ENCODE measurements at regions not wholly inside any gene's neighbourhood (a gene's known extent, or its start where the extent isn't known, plus 50 kb on each side); places are given as distances from the start of the nearest gene placed in this dataset.

DNA sequence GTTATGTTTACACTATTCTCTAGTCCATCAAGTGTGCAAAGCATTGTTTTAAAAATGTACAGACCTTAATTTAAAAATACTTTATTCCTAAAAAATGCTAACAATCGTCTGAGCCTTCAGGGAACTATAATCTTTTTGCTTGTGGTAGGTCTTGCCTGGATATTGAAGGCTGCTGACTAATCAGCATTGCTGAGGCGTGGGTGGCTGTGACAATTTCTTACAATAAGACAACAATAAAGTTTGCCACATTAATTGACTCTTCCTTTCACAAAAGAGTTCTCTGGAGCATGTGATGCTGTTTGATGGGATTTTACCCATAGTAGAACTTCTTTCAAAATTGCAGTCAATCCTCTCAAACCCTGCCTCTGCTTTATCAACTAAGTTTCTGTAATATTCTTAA, 384.0 kb upstream of the TGFBR2 start:
- no peak for DNase-seq (ENCODE audit: low spot score)

DNA sequence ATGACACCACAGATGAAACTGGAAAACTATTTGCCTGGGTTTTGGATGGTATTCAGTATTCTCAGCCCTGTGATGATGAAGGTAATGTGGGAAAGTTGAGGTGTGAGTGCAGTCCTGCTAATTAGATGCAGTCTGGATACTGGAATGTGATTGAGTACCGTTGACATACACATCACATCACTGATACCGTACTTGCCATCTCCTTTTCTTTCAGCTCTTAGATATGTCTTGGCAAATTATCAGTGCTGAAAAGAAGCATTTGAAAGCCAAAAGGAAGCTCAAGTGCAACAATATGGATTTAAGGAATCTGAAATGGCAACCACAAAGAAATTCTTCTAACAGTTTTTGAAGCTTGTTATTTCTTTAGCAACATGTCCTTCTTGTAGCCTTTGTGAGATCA, 381.4 kb upstream of the TGFBR2 start:
- DNase-seq (ENCODE audit: low spot score) = no peak

DNA sequence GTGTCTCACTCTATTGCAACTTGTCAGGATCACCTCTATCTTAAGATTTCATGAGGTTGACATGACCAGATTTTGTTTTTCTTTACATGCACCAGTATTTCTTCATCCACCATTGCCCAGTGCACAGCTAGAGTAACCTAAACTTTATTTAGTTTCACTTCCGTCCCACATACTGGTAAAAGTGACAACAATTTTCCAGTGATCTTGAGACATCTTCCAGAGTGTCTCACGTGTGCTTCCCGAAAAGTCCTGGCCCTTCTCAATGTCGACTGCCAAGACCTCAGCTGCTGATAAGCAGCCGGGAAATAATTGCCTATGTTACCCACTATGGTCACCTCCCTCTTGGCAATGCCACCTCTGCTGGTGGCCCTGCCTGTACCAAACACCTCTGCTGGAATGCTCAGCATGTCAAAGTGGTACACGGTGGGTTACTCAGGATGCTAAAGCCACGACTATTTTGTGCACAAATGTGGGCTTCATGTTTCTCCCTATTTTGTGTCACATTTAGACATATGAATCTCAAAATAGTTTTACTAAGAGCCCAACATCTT, 379.7 kb upstream of the TGFBR2 start:
- DNase-seq (ENCODE audit: low spot score) = no peak

DNA sequence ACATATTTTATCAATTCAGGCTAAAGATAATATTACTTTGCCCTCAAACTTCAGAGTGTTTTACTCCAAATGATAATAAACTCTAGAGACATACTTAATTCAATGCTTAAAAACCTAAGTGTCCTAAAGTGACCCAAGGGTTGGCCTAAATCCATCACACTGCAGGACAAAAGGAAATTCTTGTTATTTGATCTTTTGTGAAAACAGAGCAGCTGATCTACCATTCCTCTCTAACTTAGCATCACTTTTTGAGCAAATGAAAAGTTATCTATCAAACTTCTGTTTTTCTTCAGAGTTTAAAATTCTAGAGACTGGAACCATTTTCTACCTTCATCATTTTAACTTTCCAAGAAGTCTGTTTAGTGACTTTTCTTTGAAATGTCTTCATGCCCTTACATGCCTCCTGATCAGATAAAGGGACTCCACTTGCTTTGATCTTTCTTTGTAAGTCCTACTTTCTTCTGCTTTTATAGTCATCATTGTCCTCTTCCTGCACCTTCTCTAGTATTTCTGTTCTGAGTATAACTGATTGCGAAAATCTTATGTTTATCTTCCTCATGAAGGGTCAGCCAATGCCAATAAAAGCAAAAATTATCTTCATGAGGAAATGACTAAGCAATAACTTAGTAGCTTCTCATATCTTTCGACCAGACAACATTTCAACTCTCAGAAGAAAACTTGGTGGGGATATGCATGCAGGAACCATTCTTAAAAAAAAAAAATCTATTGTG, 378.7 kb upstream of the TGFBR2 start:
- DNase-seq (ENCODE audit: low spot score) = peak; percentile 74

DNA sequence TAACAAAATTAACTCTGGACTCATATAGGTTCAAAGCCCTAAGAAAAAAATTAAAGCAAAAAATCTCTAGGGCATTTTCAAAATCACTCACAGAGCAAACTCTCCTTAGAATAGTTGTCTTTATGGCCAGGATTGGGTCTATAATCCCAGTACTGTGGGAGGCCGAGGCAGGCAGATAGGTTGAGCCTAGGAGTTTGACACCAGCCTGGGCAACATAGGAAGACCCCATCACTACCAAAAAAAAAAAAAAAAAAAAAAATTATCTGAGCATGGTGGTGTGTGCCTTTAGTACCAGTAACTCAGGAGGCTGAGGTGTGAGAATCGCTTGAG, 378.1 kb upstream of the TGFBR2 start:
- DNase-seq (ENCODE audit: low spot score) = no peak

DNA sequence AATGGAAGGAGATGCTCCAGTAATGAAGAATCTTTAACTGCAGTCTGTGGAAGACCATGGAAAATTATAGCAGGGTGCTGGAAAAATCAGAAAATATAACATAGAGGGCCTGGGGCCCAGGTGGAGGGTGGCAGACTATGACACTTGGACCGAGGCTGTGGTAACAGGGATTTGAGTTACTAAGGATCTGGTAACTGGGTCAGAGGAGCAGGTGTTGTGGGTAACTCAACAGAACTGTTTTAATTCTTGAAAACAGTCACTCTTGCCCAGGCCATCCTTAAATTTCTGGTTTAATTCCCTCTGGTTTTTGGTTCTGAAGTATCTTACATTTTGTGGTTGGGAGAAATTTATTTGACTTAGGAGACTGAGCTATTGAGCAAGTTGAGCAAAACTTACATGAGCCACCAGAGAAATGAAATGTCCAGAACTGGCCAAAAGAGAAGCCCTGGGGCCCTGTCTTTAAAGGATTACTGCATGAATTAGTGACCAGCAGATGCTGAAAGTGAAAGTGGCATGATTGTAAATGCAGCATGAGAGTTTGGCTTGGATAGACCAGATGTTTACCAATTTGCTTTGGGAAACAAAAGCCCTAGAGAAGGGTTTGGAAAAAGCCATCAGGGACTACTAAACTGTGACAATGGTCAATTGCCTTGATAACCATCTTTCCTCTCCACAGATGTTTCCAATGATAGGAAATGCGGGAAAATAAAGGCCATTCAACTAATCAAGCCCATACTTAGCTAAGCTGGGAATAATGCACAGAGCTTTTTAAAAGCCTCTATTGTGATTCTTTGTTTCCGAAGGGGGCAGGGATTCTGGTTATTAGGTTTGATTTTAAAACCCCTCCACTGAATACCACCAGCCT, 374.9 kb upstream of the TGFBR2 start:
- peak; percentile 48 for DNase-seq (ENCODE audit: low spot score)

DNA sequence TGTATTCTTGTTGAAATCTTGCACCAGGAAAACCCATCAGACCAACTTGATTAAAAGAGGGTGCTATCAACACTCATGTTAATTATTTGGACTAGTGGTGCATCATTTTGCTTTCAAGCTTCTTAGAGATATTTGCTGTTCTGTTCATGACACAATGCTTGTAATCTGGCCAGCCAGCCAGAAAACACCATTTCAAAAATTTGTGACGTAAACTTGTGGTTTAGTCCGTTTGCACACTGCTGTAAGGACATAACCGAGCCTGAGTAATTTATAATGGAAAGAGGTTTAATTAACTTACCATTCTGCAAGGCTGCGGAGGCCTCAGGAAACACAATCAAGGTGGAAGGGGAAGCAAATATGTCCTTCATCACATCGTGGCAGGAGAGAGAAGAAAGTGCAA, 374.3 kb upstream of the TGFBR2 start:
- DNase-seq (ENCODE audit: low spot score) = peak; percentile 24

DNA sequence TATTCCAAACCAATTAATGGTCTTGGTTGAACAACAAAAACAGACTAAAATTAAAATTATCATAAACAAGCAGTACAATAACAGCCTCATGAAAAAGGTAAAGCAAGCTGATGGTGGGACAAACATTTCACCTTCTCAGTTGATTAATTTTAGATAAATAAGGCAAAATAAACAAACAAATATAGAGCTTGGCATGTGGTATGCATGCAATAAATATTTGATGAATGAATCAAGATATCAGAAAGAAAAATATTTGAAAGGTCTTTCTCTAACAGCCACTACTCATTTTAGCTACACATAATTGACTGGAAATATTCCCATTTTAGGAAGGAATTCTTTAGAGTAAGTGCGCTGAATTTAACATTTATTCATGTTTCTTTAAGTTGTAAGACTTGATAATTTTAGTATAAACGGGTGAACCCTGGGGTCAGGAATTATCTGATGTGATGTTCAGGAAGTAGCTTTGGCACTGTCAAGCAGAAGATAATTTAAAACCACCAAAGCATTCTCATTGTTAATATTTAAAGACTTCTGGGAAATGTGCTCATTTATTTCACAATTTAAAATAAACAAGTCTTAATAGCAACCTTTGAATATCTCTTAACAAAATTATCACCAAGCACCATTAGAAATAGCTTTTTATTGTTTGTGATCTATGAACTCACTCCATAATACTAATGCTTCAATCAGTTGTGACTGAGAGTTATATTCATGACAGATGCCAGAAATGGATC, 372.3 kb upstream of the TGFBR2 start:
- no peak for DNase-seq (ENCODE audit: low spot score)

DNA sequence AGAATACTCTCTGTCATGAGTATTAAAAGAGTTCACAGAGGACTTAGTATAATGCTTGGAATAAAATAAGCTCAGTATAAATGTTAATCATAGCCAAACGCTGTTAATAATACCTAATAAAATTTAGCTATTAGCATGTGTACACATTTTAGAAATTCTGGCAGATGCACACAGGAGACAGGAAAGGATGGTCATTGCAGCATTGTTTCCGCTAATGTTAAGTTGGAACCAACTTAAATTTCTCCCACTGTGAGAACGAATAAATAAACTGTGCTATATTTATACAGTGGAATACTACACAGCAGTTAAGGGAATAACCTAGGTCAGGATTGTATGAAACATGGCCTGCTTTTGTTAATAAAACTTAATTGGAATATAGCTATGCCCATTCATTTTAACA, 370.4 kb upstream of the TGFBR2 start:
- no peak for DNase-seq (ENCODE audit: low spot score)

DNA sequence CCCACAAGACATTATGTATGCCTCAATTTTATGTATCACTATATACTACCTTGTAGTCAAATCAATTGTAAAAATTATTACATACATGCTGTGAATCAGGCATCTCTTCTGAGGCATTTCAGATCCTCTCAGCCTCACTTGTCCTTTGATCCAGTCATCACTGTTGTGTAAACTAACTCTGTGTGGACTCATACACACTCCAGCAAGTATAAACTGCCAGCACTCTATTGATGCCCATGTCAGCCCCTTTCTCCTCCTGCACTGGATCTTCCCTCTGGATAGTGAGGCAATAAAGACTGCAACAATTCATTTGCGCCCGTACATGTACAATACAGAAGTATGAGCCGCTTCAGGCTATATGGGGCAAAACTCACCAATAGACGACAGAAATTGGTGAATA, 364.7 kb upstream of the TGFBR2 start:
- no peak for DNase-seq (ENCODE audit: low spot score)

DNA sequence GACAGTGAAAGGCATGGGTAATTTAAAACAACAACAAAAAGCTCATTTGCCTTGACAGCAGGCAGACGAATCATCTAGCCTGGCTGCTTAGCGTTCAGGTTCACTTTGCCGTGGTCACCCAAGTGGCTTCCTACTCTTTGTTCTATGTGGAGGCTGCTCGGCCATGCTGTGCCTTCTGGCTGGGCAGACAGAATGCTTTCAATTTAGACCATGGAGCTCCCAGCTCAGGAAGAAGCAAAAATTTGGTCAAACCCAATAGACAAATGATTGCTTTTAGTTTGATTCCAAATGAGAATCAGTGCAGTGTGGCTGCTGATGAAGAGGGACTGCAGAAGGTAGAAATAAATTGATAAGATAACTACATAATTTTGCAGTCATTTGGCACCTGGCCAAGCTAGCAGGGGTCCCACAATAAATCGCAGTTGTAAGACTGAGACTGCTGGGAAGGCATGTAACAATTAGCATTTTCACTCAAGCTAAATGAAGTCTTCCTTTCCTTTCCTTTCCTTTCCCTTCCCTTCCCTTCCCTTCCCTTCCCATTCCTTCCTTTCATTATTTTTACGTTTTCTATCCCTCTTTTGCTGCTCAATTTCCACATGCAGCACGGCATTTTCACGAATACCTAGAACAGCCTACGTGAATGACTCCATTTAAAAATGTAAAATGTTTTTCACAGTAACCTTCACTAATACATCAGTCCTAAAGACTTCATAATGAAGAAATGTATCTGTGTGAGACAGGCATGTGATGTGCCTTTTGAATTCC, 360.4 kb upstream of the TGFBR2 start:
- no peak for DNase-seq (ENCODE audit: low spot score)

DNA sequence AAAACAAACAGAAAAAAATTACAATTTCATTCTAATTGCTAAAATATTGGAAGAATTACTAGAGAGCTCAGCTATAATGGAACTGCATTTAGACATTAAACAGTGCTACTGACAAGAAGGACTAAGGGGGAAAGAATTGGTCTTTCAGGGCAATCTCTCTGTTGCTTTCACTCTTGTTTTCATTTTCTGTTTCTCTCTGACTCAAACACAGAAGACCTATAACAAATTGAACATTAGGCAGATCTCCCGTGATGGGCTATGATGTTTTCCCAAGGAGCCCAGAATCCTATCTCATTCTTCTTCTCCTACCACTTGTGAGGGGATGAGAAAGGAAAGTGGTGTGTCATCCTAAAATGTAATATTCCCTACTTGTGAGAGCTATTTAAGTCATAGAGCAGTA, 358.0 kb upstream of the TGFBR2 start:
- no peak for DNase-seq (ENCODE audit: low spot score)

DNA sequence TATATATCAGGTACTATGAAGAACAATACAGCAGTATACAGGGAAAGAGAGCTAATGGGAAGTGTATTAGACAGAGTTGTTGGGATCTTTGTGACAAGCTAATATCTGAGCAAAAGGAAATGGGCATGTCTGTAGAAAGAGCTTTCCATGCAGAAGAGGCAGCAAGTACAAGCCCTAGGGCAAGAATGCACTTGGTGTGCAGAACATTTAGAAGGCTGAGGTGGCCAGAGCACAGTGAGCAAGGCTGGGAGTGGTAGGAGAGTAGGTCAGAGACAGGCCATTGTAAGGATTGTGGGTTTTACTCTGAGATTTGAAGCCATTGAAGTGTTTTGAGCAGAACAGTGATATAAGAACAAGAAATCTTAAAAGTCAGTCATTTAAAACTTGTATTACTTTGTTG, 353.9 kb upstream of the TGFBR2 start:
- DNase-seq (ENCODE audit: low spot score) = no peak

DNA sequence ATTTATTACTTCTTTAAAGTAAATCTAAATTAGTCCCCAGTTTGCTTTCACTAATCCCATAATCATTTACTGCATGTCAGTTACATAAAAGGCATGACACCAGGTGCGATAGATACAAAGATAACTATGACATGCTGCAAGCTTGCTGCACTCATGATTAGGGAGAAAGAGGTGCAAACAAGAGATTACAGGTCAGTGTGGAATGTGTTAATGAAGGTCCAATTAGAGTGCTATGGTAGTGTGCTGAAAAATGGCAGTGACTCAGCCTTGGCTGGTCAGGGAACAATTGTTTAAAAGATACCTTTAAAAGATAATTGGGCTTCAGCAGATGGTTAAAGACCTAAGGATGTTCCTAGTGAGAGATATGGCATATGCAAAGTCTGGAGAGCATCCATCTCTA, 352.6 kb upstream of the TGFBR2 start:
- no peak for DNase-seq (ENCODE audit: low spot score)

DNA sequence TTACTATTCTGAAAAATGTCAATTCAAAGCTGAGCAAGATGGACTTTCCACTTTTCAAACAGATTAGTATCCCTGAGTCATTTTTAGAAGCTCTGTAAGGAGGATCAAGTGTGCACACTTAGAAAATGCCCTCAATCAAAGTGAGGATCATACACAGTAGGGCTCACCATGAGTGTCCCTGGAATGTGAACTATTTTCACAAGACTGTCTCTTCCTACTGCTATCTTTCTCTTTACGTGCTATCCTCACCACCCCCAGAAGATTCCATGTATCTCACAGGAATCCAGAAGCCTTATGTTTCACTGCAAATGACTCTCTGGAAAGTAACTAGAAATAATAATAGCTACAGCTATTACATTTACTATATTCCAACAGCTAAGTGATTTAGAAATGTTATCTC, 349.9 kb upstream of the TGFBR2 start:
- DNase-seq (ENCODE audit: low spot score) = peak; percentile 4

DNA sequence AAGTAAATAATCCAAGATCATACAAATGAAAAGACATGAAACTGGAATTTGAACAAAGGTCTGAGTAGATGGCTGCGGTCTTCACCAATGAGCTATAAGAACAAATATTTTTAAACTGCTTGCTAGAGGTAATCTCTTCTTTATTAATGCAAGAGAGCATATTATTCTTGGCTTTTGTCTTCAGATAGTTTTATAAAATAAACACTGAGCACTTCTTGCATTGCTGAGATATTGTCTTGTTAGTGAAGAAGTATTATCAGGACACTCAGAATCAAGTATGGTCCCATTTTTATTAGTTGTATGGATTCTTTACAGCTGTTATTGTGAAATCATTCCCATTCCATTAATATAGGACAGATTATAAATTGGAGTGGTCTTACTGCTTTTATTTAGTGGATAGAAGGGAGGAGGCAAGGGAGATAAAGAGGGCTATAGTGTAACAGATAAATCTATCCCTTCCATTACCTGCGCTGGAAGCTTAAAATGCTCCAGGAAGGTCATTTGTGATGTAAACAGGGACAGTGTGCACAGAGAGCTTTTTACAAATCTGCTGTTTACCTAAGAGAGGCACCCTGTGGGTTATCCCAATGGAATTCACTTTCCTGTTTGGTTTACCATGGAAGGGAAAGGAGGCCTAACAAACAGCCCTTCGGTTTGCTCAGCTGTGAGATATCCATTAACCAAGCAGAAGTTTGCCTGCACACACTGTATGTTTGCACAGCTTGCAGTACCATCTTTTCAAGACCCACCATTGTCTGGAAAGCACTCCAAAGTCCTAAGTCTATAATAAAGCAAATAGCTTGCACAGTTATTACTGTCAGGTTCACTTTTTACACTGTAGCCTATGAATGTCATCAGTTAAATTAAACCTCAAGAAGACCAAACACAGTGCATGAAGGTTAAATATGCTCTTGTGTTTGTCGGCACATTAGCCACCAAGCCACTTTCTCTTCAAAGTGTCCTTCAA, 347.7 kb upstream of the TGFBR2 start:
- no peak for DNase-seq (ENCODE audit: low spot score)

DNA sequence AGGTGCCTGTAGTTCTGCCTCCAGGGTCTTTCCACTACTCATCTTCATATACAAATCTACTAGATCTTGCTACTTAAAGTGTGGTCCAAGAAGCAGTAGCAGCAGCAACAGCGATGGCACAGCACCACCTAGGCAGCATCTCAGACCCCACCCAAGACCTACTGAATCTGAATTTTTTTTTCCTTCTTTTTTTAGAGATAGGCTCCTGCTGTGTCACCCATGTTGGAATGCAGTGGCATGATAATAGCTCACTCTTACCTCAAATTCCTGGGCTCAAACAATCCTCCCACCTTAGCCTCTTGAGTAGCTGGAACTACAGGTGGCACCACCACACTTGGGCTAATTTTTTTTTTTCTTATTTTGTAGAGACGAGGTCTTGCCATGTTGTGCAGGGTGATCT, 346.7 kb upstream of the TGFBR2 start:
- DNase-seq (ENCODE audit: low spot score) = no peak

DNA sequence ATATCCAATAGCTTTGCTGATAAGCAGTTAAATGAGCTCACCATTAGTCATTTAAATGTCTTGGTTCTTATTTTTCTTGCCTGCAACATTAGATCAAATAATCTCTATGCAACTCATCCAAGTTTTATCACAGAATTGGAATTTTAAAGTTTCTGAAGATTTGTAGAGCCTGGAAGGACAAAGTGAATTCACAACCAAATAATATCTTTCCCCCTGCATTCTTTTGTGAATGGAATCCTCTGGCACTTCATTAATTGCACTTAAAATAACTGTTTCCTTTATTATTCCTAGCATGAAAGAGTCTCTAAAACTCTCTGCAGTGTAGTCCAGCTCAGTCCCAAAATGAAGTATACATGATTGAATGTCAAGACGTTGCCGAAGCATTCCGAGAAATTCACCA, 345.6 kb upstream of the TGFBR2 start:
- DNase-seq (ENCODE audit: low spot score) = peak; percentile 20

DNA sequence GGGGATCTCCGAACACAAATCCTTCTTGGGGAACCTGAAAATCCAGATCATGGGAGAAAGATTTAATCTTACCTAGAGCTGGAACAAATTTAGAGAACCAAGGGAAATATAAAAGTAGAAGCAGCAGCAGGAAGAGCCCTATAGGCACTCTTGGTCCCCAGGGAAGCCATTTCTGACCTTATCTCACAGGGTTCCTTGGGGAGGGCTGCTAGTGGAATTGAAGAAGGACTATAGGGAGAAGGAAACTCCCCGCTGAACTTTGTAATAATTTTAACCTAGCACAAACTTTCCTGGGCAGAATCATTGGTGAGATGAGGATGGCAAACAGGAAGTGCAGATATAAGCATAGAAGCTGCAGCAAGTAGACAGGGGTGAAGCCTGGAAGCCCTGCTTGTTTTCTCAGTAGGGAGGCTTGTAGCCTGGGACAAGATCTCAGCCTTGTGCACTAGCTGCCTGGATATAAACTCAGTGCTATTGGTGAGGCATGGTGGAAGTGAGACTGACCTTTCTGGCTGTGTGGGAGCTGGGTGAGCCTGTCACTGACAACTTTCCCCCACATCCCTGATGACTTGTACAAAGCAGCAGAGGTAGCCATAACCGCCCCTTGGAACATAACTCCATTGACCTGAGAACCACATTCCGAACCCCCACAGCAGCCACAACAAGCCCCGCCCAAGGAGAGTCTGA, 343.0 kb upstream of the TGFBR2 start:
- no peak for DNase-seq (ENCODE audit: low spot score)

DNA sequence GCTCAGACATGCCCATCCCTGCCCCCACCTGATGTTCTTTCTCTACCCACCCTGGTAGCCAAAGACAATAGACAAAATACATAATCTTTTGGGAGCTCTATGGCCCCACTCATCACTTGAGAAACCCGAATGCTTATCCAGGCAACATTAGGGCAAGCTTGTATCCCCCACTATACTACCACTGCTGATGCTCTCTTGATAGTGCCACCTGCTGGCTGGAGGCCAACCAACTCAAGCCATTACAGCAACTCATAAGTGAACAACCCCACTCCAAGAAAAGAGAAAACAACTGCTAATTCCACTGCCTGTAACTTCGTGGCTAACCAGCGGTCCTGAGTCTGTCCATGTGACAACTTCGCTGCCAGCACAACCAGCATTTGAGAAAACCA, 342.5 kb upstream of the TGFBR2 start:
- DNase-seq (ENCODE audit: low spot score) = no peak

Data from GM03348 (cell line).